Stomach (tissue), 8 donors: ENCODE measurements at regions not wholly inside any gene's neighbourhood (a gene's known extent, or its start where the extent isn't known, plus 50 kb on each side); places are given as distances from the start of the nearest gene placed in this dataset.

Source experiments
- DNase-seq, 2 donors: peaks; one replicate each; pipeline versions ENCODE4 v3.0.0 to v3.0.0-alpha.2; 2013 to 2019
- H3K27ac ChIP-seq, 5 donors: fragments of 200-600 bp in 4 of 5; sonication (generic) in 4 of 5; one replicate each; pipeline ENCODE4 v1.5.1; 2013 to 2019; ENCODE audit warnings: mild to moderate bottlenecking in 1 of 5, moderate library complexity in 1 of 5
- H3K27me3 ChIP-seq, 3 donors: fragments of 200-600 bp; sonication (generic); one replicate each; pipeline ENCODE4 v1.5.1; 2017 to 2019; ENCODE audit warnings: mixed run types in 1 of 3
- H3K36me3 ChIP-seq, 4 donors: fragments of 200-600 bp; sonication (generic); 1 replicate in 3 of 4; 2 replicates in 1 of 4; pipeline ENCODE4 v1.5.1; 2016 to 2019
- H3K4me1 ChIP-seq, 4 donors: fragments of 200-600 bp; sonication (generic); one replicate each; pipeline ENCODE4 v1.5.1; 2016 to 2019
- H3K4me3 ChIP-seq, 4 donors: fragments of 200-600 bp; sonication (generic) in 3 of 4; one replicate each; pipeline ENCODE4 v1.5.1; 2016 to 2019; ENCODE audit warnings: mild to moderate bottlenecking in 1 of 4
- H3K9me3 ChIP-seq, 4 donors: fragments of 200-600 bp; sonication (generic); one replicate each; pipeline ENCODE4 v1.5.1; 2016 to 2019
- CTCF ChIP-seq, 7 experiments: fragments of 450-650 bp in 4 of 7; fragments of 200-600 bp in 3 of 7; sonication (generic) in 3 of 7; IDR thresholded peaks; one replicate each; pipeline ENCODE4 v1.5.1; 2016 to 2019; ENCODE audit warnings: antibody characterized with exemption in 7 of 7, control low read depth in 2 of 7, mild to moderate bottlenecking in 1 of 7
- EP300 ChIP-seq: sonication (generic); formaldehyde crosslinking; IDR thresholded peaks from one replicate; pipeline ENCODE4 v1.6.1; 2017; ENCODE audit warnings: antibody characterized with exemption
- POLR2A ChIP-seq, 4 donors: fragments of 450-650 bp; IDR thresholded peaks; one replicate each; pipeline ENCODE4 v1.6.1; 2016; ENCODE audit warnings: antibody characterized with exemption in 4 of 4, control low read depth in 2 of 4, mild to moderate bottlenecking in 1 of 4, moderate library complexity in 1 of 4
- POLR2AphosphoS5 ChIP-seq, 3 donors: sonication (generic); formaldehyde crosslinking; IDR thresholded peaks; one replicate each; pipeline ENCODE4 v1.6.1; 2016; ENCODE audit warnings: antibody characterized with exemption in 3 of 3
- WGBS, 5 donors: extraction: QIAGEN DNeasy Blood & Tissue Kit in 3 of 5; methylation state at CpG; one replicate each; pipeline versions ENCODE4 v1.1.5 to v1.1.7; 2013 to 2018; 5-methylcytosine and 5-hydroxymethylcytosine counted together
- intact Hi-C: fragments of 100-400 bp; cut with DNase I; formaldehyde crosslinking; loops from one replicate; pipeline ENCODE4 v1.15.1; 2023; ENCODE audit warnings: low total_unique reads
- donor health status: healthy with polysubstance abuse.
- donor health status: Bipolar disorder and iron deficiency.
- donor health status: healthy.

GRCh38 chr6:169850154-169850553 is 98.7 kb downstream of the ERMARD start:
- H3K9me3 ChIP-seq, result no peaks in the 10 kb centered on the region
- intact Hi-C loops, result no loop called here
- no peaks in the 10 kb centered on the region for H3K27me3 ChIP-seq
- H3K36me3 ChIP-seq, result no peaks in the 10 kb centered on the region
- no peak overlapping the region for H3K27ac ChIP-seq
- TF ChIP-seq CTCF (IDR thresholded peaks at IDR 0.05) (no peak), POLR2AphosphoS5 (IDR thresholded peaks at IDR 0.05) (no peak), POLR2A (IDR thresholded peaks at IDR 0.05) (no peak), EP300 (no peak)
- no peak for DNase-seq
- WGBS, 5 donors, result 86 to 91% (median 90%) methylated on average over 10 of the region's 10 CpGs
- H3K4me1 ChIP-seq, result no peaks in the 10 kb centered on the region
- H3K4me3 ChIP-seq, result no peak overlapping the region

DNA sequence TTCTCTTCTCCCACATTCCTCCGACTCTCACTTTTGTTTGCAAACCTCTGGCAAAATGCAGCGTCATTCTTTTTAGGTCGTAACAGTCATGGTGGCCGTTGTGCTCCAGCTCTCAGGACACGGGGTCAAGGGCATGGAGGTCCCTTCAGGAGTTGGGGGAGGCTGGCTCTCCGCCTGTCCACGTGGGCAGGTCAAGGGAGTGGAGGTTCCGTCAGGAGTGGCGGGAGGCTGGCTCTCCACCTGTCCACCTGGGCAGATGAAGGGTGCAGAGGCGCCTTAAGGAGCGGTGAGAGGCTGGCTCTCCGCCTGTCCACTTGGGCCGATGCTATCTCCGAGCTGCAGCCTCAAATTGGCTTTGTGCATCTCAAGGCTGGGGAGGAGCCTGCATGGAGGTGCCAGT is 98.0 kb downstream of the ERMARD start:
- H3K4me1 ChIP-seq, result no peaks in the 10 kb centered on the region
- intact Hi-C loops, result no loop called here
- DNase-seq, result peak in 1 of 2 donors; percentile 5
- H3K27ac ChIP-seq, result no peak overlapping the region
- no peaks in the 10 kb centered on the region for H3K27me3 ChIP-seq
- H3K9me3 ChIP-seq, result no peaks in the 10 kb centered on the region
- no peaks in the 10 kb centered on the region for H3K36me3 ChIP-seq
- H3K4me3 ChIP-seq, result no peak overlapping the region
- WGBS, 5 donors, result 70 to 84% (median 82%) methylated on average over 10 to 14 of the region's 14 CpGs
- no peak for TF ChIP-seq CTCF (IDR thresholded peaks at IDR 0.05)
- TF ChIP-seq POLR2AphosphoS5 (IDR thresholded peaks at IDR 0.05), result no peak
- no peak for TF ChIP-seq POLR2A (IDR thresholded peaks at IDR 0.05)
- no peak for TF ChIP-seq EP300

- Histone ChIP-seq H3K27ac (no peak overlapping the region), H3K4me1 (no peaks in the 10 kb centered on the region), H3K27me3 (no peaks in the 10 kb centered on the region), H3K36me3 (no peaks in the 10 kb centered on the region), H3K4me3 (no peak overlapping the region), H3K9me3 (no peaks in the 10 kb centered on the region)
- WGBS, 5 donors, result 82 to 88% (median 84%) methylated on average over 12 to 13 of the region's 13 CpGs
- TF ChIP-seq CTCF (IDR thresholded peaks at IDR 0.05) (no peak), EP300 (no peak), POLR2AphosphoS5 (IDR thresholded peaks at IDR 0.05) (no peak)
- DNase-seq, result peak in 1 of 2 donors; percentile 11
- intact Hi-C loops, result no loop called here
Measured at GRCh38 chr6:169848946-169849345, 97.5 kb downstream of the ERMARD start.

GRCh38 chr6:169847901-169848311 is 96.5 kb downstream of the ERMARD start:
- no peaks in the 10 kb centered on the region for H3K4me1 ChIP-seq
- no peak for TF ChIP-seq CTCF (IDR thresholded peaks at IDR 0.05)
- no peak for TF ChIP-seq POLR2A (IDR thresholded peaks at IDR 0.05)
- no peak for TF ChIP-seq EP300
- TF ChIP-seq POLR2AphosphoS5 (IDR thresholded peaks at IDR 0.05), result no peak
- no peak overlapping the region for H3K27ac ChIP-seq
- intact Hi-C loops, result no loop called here
- H3K27me3 ChIP-seq, result no peaks in the 10 kb centered on the region
- no peak overlapping the region for H3K4me3 ChIP-seq
- H3K9me3 ChIP-seq, result no peaks in the 10 kb centered on the region
- 73 to 93% (median 85%) methylated on average over 4 to 8 of the region's 8 CpGs for WGBS, 5 donors
- DNase-seq, result peak in 1 of 2 donors; percentile 14
- H3K36me3 ChIP-seq, result no peaks in the 10 kb centered on the region
